Esophagus muscularis mucosa (tissue), 4 donors: ENCODE measurements at regions not wholly inside any gene's neighbourhood (a gene's known extent, or its start where the extent isn't known, plus 50 kb on each side); places are given as distances from the start of the nearest gene placed in this dataset.

Experiments
- DNase-seq: peaks from one replicate; pipeline ENCODE4 v3.0.0-alpha.2; 2017; ENCODE audit errors: extremely low spot score
- H3K27ac ChIP-seq, 4 donors: fragments of 200-600 bp; sonication (generic); replicated peaks in 1 of 4; 1 replicate in 3 of 4; 2 replicates in 1 of 4; pipeline ENCODE4 v1.5.1; 2016 to 2019; ENCODE audit warnings: mild to moderate bottlenecking in 1 of 4
- H3K27me3 ChIP-seq, 4 donors: fragments of 200-600 bp; sonication (generic); one replicate each; pipeline versions ENCODE4 v1.5.1 to v1.6.0; 2016 to 2019
- H3K36me3 ChIP-seq, 4 donors: fragments of 200-600 bp; sonication (generic); one replicate each; pipeline ENCODE4 v1.5.1; 2016 to 2019
- H3K4me1 ChIP-seq, 4 donors: fragments of 200-600 bp; sonication (generic); one replicate each; pipeline ENCODE4 v1.5.1; 2016 to 2019
- H3K4me3 ChIP-seq, 4 donors: fragments of 200-600 bp; sonication (generic); 1 replicate in 2 of 4; 2 replicates in 2 of 4; pipeline ENCODE4 v1.5.1; 2016 to 2019; ENCODE audit warnings: mild to moderate bottlenecking in 4 of 4, moderate library complexity in 1 of 4
- H3K9me3 ChIP-seq, 4 donors: fragments of 200-600 bp; sonication (generic); 1 replicate in 3 of 4; 2 replicates in 1 of 4; pipeline ENCODE4 v1.5.1; 2016 to 2019
- EP300 ChIP-seq: sonication (generic); formaldehyde crosslinking; IDR thresholded peaks from one replicate; pipeline ENCODE4 v1.6.1; 2017; ENCODE audit warnings: antibody characterized with exemption
- POLR2A ChIP-seq: fragments of 450-650 bp; IDR thresholded peaks from one replicate; pipeline ENCODE4 v1.6.1; 2017; ENCODE audit warnings: antibody characterized with exemption, moderate library complexity, mild to moderate bottlenecking, low read depth
- POLR2AphosphoS5 ChIP-seq, 2 donors: sonication (generic); formaldehyde crosslinking; IDR thresholded peaks; one replicate each; pipeline ENCODE4 v1.6.1; 2017; ENCODE audit warnings: antibody characterized with exemption in 2 of 2
- WGBS: methylation state at CpG from one replicate; pipeline ENCODE4 v1.1.5; 2018; 5-methylcytosine and 5-hydroxymethylcytosine counted together
- intact Hi-C: fragments of 100-400 bp; cut with DNase I; formaldehyde crosslinking; loops from one replicate; pipeline ENCODE4 v1.15.1; 2023
- TF ChIP-seq, protein P1 (sequence below), 3 experiments: fragments of 200-600 bp in 2 of 3; fragments of 450-650 bp in 1 of 3; sonication (generic) in 2 of 3; IDR thresholded peaks; one replicate each; pipeline ENCODE4 v1.5.1; 2017 to 2019; ENCODE audit warnings: antibody characterized with exemption in 3 of 3, mild to moderate bottlenecking in 2 of 3, moderate library complexity in 1 of 3

DNA sequence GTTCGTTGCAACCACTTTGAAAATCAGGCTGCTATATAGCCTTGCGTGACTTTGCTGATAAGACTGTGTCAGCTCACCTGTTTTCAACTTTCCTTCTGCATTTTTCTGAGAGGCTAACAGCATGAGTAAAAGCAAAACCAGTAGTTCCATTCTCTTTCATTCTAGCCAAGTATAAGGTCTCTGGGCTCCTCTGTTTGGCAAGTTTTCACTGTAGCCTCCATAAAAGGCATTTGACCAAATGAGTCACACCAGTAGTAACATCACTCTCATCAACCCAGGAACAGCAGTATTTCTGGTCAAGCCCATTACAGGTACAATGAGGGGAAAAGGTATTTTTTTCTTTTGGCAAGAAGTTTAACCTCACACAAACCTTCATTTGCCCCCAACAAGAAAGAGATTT is 1149.8 kb upstream of the MIR17HG start:
- TF ChIP-seq, protein P1, sequence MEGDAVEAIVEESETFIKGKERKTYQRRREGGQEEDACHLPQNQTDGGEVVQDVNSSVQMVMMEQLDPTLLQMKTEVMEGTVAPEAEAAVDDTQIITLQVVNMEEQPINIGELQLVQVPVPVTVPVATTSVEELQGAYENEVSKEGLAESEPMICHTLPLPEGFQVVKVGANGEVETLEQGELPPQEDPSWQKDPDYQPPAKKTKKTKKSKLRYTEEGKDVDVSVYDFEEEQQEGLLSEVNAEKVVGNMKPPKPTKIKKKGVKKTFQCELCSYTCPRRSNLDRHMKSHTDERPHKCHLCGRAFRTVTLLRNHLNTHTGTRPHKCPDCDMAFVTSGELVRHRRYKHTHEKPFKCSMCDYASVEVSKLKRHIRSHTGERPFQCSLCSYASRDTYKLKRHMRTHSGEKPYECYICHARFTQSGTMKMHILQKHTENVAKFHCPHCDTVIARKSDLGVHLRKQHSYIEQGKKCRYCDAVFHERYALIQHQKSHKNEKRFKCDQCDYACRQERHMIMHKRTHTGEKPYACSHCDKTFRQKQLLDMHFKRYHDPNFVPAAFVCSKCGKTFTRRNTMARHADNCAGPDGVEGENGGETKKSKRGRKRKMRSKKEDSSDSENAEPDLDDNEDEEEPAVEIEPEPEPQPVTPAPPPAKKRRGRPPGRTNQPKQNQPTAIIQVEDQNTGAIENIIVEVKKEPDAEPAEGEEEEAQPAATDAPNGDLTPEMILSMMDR (IDR thresholded peaks at IDR 0.05): no peak
- TF ChIP-seq POLR2AphosphoS5 (IDR thresholded peaks at IDR 0.05): no peak
- no peak for TF ChIP-seq POLR2A
- no peak for TF ChIP-seq EP300
- 78% methylated on average over 2 of the region's 2 CpGs for WGBS
- intact Hi-C loops: no loop called here
- Histone ChIP-seq H3K27me3 (no peaks in the 10 kb centered on the region), H3K9me3 (no peaks in the 10 kb centered on the region), H3K36me3 (no peaks in the 10 kb centered on the region), H3K4me3 (no peak overlapping the region), H3K4me1 (no peaks in the 10 kb centered on the region), H3K27ac (no peak overlapping the region)
- no peak for DNase-seq

DNA sequence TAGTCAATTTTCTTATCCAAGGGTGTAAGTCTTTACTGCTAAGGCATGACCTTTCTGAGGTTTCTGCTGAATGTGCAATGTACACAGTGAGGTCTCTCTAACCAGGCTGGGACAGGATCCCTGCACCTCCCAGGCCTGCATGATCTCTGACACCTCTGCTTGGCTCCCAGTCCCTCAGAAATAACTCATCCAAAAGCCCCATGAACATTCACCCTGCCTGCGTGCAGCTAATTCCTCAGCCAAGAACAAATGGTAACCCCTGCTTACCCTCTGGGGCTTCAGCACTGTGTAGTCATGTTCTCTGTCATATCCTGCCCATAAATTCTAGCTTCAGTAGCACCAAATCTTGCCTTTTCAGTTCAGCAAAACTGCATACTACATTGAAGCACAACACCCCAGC is 1146.3 kb upstream of the MIR17HG start:
- intact Hi-C loops: no loop called here
- Histone ChIP-seq H3K36me3 (no peaks in the 10 kb centered on the region), H3K4me1 (no peaks in the 10 kb centered on the region), H3K4me3 (no peak overlapping the region), H3K27ac (no peak overlapping the region), H3K9me3 (no peaks in the 10 kb centered on the region), H3K27me3 (no peaks in the 10 kb centered on the region)
- TF ChIP-seq POLR2AphosphoS5 (IDR thresholded peaks at IDR 0.05) (no peak), POLR2A (no peak), EP300 (no peak)
- TF ChIP-seq, protein P1 (IDR thresholded peaks at IDR 0.05): no peak
- 18% methylated on average over 1 of the region's 1 CpG for WGBS
- no peak for DNase-seq

DNA sequence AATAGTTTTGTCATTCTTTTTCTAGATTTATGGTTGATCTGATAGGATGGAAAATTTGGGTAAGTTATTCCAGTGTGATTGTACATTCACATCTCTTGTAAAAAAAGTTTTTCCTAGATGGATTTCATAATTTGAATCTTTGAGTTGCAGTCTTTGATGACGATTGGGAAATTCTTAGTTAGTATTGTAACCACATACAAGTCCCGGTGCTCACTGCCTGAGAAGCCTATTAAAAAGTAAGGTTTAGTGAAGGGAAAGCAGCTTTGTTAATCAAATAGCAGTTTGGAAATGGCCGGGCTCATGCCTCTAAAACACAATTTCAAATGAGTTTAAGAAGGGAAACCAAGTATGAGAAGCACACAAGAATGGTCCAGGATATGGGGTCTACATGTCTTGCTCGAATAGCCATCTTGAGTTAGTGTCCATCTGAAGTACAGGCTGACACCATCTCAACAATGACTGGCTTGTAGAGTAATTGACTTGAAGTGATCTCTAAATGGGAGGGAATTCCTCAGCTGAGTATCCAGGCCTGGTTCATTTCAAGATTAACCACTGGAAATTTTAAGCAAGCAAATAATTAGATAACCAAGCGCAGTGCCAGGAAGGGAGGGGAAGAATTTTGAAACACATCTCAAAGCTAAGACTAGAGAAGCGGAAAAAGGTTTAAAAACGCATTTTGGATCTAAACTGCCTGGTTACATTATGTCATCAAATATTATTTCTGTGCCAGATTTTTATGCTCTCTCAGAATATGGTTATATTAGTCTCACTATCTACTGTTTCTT is 1145.6 kb upstream of the MIR17HG start:
- TF ChIP-seq, protein P1 (IDR thresholded peaks at IDR 0.05): no peak
- no peak for TF ChIP-seq POLR2AphosphoS5 (IDR thresholded peaks at IDR 0.05)
- TF ChIP-seq POLR2A: no peak
- no peak for TF ChIP-seq EP300
- intact Hi-C loops: no loop called here
- H3K4me1 ChIP-seq: no peaks in the 10 kb centered on the region
- H3K27ac ChIP-seq: no peak overlapping the region
- H3K36me3 ChIP-seq: no peaks in the 10 kb centered on the region
- H3K4me3 ChIP-seq: no peak overlapping the region
- no peaks in the 10 kb centered on the region for H3K9me3 ChIP-seq
- no peak for DNase-seq
- H3K27me3 ChIP-seq: no peaks in the 10 kb centered on the region
- 59% methylated on average over 7 of the region's 7 CpGs for WGBS

DNA sequence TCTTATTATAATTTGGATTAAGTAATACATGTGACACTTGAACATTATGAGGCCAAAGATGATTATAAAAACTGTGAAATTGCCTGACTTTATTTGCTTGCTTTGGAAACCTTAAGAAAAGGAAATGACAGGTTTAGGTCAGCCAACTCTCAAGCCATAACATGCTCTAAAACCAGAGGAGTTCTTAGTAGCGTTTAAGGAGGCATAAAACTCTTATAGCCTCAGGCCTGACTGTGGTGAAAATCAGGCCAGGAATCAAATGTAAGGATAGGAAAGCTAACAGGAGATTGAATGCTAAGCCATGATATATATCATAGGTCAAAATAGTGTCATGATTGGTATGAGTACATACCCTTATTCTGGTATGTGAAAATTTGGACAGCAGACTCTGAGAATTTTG is 1142.4 kb upstream of the MIR17HG start:
- no peaks in the 10 kb centered on the region for H3K9me3 ChIP-seq
- no peak for DNase-seq
- WGBS: 75% methylated on average over 1 of the region's 1 CpG
- H3K27me3 ChIP-seq: no peaks in the 10 kb centered on the region
- H3K4me3 ChIP-seq: no peak overlapping the region
- H3K36me3 ChIP-seq: no peaks in the 10 kb centered on the region
- TF ChIP-seq POLR2A: no peak
- TF ChIP-seq, protein P1 (IDR thresholded peaks at IDR 0.05): no peak
- TF ChIP-seq EP300: no peak
- TF ChIP-seq POLR2AphosphoS5 (IDR thresholded peaks at IDR 0.05): no peak
- intact Hi-C loops: no loop called here
- no peak overlapping the region for H3K27ac ChIP-seq
- H3K4me1 ChIP-seq: no peaks in the 10 kb centered on the region

DNA sequence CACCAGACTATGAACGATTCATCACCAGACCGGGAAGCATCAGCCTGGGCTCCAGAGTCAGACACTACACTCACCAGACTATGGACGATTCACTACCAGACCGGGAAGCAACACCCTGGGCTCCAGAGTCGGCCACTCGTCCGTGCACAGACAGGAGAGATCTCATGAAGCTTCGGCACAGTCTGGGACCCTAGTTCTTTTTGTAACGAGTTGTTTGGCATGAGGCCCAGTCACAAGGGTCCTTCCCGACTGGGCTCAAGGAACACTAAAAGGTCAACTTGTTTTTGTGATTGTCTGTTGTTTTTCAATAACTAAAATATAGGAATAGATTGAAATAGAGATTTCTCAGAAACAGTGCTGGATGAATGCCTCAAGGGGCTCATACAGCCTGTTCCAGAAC is 1141.6 kb upstream of the MIR17HG start:
- 89% methylated on average over 10 of the region's 10 CpGs for WGBS
- no peak for TF ChIP-seq EP300
- no peak for TF ChIP-seq POLR2AphosphoS5 (IDR thresholded peaks at IDR 0.05)
- TF ChIP-seq POLR2A: no peak
- TF ChIP-seq, protein P1 (IDR thresholded peaks at IDR 0.05): no peak
- Histone ChIP-seq H3K36me3 (no peaks in the 10 kb centered on the region), H3K4me3 (no peak overlapping the region), H3K27me3 (no peaks in the 10 kb centered on the region), H3K27ac (no peak overlapping the region), H3K9me3 (no peaks in the 10 kb centered on the region), H3K4me1 (no peaks in the 10 kb centered on the region)
- intact Hi-C loops: no loop called here
- no peak for DNase-seq
